Raji (cell line): ENCODE measurements at regions not wholly inside any gene's neighbourhood (a gene's known extent, or its start where the extent isn't known, plus 50 kb on each side); places are given as distances from the start of the nearest gene placed in this dataset.

Experiments
- POLR2A ChIP-seq: IDR thresholded peaks from 2 replicates; pipeline ENCODE4 v1.6.1; 2011; ENCODE audit warnings: low read depth, low read length, control low read depth; ENCODE audit not compliant: insufficient read depth

DNA sequence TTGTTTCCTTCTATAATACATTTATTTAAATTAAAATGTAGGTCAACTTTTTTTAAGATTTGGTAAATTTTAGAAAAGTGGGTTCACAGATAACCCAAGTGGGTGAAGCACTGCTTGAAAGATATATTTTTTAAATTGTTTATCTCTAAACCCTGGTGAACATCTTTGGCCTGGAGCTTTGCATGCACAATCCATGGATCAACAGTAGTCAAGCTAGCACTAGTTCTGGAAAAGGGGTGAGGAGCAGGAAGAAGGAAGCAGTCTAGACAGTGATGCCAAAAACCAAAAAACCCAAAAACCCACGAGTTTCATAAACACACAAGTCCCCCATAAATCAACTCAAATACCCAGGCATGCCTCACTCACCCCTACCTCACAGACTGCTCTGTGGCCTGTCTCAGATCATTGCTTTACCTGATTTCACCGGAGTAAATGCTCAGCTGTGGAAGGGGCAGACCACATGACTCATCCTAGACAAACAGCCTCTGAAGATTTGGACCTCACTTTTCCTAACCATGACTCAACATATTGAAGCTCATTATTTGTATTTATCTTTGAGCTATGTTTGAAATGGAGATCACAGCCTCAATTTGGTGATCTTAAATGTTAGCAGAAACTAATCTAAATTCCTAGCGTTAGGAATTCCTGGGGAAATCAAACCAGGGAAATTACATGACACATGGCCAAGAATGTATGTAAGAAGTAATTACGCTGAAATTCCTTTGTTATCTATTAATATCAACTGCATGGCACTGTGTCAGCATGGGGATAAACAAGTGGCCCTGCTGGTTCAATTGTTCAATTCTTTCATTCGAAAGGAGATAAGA, 149.6 kb downstream of the ZNF608 start:
- no peak for TF ChIP-seq POLR2A

DNA sequence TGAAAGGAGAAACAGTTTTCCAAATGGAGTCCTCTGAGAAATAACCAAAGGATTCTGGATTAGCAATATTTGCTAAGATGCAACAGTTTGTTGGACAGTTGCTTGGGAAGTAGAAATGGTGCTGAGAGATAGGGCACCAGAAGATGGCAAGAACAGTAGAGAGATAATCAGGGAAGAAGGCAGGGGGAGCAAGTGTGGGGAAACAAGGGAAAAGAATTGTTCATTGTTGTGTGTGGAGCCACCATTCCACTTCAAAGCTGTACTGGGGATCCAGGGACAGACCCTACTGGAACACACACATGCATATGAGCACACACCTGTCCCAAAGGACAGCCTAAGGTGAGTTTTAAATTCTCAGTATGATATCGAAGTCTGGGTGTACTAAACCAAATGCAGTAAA, 152.5 kb downstream of the ZNF608 start:
- no peak for TF ChIP-seq POLR2A

DNA sequence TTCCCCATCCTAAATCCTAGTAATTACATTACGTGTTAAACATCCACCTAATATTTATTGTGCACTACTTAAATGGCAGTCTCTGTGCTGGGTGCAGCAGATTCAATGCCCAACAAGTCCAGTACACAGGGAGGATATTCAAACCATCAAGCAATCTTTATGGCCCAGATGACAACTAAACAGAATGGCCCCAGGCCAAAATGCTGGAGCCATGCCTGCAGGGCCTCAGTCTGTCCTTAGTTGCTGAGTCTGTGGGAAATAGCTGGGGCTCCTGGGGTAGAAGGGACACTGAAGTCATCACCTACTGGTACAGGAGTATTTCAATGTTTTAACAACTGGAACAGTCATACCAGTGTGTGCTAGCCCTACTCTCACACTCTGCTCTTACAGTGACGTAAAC, 153.5 kb downstream of the ZNF608 start:
- no peak for TF ChIP-seq POLR2A

DNA sequence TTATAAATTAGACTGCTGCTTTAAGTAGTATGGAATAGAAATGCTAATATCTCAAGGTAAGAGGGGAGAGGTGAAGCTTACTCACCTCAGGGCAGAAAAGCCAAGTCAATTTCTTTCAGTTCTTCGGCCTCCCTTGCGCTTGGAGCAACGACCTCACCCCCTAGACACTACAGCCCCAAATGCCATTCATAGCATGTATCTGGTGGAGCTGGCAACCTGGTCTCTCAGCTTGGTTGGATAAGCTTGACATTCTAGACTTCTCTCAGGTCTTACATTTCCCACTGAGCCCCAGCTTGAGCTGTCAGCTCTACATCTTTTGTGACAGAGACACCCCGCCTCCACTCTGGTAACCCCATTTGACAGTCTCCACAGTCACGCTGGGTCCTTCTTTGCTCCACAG, 154.9 kb downstream of the ZNF608 start:
- TF ChIP-seq POLR2A = no peak

DNA sequence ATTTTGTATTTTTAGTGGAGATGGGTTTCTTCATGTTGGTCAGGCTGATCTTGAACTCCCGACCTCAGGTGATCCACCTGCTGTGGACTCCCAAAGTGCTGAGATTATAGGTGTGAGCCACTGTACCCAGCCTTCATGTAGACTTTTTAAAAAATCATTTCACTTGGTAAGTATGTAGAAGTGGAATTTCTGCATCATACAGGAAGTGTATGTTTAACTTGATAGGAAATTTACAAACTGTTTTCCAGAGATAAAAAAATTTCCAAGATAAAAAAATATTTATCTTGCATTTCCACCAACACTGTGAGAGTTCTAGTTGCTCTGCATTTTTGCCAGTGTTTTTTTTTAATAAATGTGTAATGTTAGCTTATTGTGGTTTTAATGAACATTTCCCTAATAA, 155.8 kb downstream of the ZNF608 start:
- TF ChIP-seq POLR2A = no peak

DNA sequence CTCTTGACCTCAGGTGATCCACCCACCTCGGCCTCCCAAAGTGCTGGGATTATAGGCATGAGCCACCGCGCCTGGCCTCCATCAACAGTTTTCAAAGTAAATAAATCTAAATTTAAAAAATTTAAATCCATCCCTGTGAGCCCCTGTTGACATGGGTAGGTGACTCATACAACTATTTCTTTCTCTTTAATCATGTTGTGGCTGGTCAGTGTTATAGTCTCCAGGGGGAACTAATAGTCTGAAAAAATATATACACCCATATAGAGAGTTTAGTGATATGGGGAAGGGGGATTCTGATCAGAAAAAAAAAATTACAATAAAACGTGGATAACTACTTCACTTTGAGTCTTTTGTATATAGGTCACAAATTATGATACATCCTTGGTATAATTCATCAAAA, 159.2 kb downstream of the ZNF608 start:
- no peak for TF ChIP-seq POLR2A

DNA sequence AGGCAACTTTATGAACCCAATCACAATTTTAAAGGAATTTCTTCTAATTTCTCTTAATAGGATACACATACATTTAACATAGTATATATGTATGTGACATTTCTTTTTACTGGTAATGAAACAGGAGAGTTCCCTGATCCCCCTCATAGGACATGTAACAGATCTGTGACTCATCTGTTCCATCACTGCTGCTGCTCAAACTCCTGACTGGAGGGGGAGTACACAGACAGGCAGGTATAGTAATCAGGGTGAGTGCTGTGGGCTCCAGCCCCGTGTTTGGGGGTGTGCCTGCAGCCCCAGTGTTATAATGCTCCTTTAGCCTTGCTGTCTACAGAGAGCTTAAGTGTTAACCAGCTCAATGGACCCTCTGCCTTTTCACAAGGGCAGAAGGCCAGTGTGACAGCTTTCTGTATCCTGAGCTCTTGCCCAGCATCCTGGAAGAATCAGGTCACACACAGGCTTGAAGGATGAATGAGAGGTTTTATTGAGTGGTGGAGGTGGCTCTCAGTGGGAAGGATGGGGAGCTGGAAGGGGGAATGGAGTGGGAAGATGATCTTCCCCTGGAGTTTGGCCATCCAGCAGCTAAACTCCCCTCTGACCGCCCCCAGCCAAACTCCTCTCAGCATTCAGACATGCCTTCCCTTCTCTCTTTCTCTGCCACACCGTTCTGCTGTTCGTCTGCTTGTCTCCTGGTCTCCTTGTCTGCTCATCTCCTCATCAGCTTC, 161.3 kb downstream of the ZNF608 start:
- no peak for TF ChIP-seq POLR2A

DNA sequence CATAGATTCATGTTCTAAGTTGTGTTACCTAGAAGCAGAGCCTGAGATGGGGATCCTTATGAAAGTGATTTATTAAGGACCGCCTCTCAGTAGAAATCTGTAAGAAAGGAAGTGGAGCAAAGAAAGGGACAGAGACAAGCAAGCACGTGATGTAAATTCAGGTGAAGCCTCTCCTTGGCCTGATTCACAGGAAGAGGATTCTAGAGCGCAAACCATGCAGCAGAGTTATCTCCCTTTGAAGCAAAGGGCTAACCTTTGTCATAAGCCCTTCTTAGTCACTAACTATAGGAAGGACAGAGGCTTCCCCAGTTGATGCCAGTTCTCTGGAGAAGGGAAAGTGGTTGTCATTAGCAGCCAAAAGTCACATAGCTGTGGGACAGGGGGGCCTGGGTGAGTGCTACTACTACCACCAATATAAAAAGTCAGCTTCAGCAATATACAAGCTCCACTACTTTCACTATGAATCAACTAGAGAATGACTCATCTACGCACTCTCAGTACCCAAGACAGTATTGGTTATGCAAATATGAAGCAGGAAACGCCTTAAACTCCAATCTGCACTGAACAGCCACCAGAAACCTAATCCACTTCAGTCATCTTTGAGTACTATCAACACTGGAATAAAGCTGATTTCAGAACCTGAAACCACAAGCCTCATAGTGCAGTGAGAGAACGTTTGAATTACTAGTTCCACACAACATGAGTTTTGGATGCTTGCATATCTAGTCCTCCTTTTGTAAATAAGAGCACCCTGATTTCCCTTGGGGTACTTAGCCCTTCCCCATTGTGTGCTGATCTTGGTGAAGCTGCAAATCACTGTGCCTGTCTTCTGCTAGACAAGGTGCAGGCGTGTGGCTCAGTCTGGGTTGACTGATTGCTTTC, 162.7 kb downstream of the ZNF608 start:
- TF ChIP-seq POLR2A = no peak

DNA sequence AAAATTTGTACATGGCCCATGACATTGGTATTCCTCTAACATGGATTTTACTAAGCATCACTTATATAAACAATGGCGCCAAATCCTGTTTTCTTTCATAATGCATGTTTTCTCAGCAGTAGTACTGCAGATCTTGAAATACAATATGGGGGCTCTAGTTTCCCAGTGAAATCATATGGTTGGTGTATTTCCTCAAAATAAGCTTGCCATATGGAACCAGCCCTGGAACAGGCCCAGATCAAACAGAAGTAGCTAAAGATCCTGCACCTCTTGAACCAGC, 163.9 kb downstream of the ZNF608 start:
- no peak for TF ChIP-seq POLR2A

DNA sequence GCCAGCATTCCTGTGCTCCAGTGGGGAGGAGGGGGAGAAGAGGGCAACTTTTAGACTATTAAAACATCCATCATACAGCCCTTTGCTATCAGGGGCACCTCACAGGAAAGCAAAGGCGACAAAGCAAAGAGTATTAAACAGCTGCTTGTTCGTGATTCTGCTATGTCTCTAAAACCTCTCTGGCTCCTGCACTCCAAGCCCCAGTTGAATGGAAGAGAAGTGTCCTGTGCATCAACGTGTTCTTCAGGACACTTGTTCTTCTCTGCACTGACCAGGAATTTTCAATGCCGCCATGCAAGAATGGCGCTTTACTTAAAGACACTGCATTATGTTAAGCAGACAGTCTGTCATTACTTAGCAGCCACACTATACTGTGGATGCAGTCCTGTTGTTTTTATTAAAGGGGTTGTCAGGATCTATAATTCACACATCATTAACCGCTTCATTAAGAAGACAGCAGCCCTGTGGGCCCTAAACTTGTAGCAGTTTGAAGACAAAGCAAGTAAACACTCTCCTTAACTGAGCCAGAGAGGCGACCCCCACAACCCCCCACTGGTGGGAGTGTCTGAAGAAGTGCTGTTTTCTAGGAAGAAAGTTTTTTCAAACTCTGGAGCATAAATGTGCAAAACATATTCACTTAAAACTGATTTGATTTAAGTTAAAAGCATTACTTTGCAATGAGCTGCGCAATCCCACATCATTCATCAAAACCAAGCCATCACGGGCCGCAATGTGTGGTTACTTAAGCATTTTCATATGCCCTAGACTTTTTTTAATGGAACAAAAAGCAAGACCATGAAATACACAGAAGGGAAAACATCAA, 164.5 kb downstream of the ZNF608 start:
- TF ChIP-seq POLR2A = no peak

DNA sequence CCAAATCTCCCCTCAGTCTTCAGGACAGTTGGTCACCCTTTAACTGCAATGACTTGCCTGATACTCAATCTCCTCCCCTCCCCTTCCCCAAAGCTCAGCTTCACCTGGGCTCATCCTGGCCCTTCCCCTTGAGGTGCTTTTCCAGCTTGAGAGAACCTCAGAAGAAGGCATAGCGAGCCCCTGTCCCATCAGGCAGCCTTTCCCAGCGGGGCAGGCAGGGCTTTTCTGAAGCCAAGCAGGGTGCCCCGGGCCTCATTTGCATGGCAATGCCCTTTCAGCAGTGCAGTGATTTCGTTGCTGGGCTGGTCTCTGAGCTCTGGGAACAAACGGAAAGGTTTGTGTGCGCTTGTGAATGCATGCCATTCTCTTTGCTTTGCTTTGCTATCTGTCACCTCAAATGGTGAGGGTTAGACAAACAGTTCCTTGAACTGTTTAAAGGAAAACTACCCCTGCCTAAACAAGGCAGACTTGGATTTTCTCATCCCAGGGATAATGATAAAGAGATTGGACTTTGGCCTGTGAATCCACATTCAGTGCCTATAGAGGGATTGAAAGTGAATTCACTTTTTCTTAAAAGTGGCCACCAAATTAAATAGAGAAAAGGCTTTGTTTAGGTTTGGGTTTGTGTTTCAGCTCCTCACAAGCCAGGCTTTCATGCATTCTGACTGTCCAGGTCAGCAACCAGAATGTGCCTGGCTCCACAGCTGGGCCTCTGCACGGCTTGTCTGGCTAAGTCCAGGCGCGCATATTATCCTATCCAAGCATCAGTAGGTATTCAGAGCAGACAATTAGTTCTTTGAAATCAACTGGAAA, 165.3 kb downstream of the ZNF608 start:
- TF ChIP-seq POLR2A = no peak

DNA sequence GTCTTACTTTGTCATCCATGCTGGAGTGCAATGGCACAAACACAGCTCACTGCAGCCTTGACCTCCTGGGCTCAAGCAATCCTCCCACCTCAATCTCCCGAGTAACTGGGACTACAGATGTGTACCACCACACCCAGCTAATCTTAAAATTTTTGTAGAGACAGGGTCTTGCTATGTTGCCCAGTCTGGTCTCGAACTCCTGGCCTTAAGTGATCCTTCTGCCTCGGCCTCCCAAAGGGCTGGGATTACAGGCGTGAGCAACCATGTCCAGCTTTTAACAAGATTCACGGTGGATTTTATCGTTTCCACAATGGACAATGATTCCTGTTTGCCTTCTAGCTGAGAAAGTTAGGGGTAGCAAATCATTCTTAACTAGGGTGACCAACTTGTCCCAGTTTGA, 165.9 kb downstream of the ZNF608 start:
- no peak for TF ChIP-seq POLR2A

DNA sequence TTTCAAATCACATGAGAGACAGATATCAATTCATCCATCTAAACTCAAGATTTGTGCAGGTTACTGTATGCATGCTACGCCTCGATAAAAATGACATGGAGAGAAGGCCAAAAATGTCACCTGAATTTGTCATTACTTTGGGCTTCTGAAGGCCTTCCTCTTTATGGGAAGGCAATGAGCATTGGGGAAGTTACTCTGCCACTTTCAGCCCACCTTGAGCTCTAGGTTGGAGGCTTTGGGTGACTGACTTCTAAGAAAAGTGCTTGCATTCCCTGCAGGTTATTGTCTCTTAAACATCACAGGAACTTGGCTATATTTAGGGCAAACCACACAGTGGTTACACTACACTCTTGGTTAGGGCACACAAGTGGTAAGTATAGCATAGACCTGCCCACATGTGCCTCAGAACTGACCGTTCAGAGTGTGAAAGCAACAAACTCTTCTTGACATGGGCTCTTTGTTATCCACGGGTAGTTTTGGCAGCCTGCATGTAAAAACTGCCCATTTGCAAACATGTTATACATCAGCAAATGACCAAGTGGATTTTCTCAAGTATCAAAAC, 169.5 kb downstream of the ZNF608 start:
- no peak for TF ChIP-seq POLR2A

DNA sequence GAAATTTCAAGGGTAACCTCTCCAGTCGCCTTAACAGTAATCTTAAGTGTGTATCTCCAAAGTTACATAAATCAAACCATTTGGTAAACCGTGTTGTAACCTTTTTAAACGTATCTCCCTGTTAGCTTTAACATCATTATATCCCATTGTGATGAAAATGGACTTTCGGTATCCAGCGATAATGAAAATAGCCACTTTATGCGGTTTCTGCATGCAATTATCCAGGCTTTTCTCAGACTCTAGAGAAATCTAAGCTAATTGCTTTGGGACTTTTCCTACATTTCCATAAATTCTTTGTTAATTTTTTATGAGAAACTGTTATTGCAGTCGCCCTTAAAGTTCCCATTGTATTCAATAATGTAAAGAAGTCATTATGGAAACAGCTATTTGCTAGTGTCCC, 170.7 kb downstream of the ZNF608 start:
- TF ChIP-seq POLR2A = no peak
